GM19397 (cell line): ENCODE measurements at regions not wholly inside any gene's neighbourhood (a gene's known extent, or its start where the extent isn't known, plus 50 kb on each side); places are given as distances from the start of the nearest gene placed in this dataset.

Experiments used
- ATAC-seq: cut with Tn5 transposase; IDR thresholded peaks from one replicate; pipeline ENCODE4 v1.9.1; 2021; ENCODE audit warnings: mild to moderate bottlenecking, moderate library complexity; ENCODE audit not compliant: unreplicated experiment

GRCh38 chr13:106354961-106355360 is 180.5 kb downstream of the EFNB2 start:
- no peak for ATAC-seq

DNA sequence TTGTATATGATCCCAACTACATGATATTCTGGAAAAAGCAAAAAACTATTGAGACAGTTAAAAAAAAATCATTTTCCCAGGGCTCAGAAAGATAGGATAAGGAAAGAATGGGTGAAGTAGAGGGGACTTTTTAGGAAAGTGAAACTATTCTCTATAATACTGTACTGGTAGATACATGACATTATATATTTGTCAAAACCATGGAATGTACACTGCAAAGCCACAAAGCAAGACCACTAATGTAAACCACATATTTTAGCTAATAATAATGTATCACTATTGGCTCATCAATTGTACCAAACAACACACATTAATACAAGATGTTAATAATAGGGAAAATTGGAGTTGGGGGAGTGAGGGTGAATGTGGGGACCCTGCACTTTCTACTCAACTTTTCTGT is 182.6 kb downstream of the EFNB2 start:
- ATAC-seq: no peak

GRCh38 chr13:106351251-106351650 is 184.2 kb downstream of the EFNB2 start:
- no peak for ATAC-seq

GRCh38 chr13:106350208-106350607 is 185.3 kb downstream of the EFNB2 start:
- no peak for ATAC-seq

- ATAC-seq: no peak
These were observed 186.2 kb downstream of the EFNB2 start for GRCh38 chr13:106349080-106349931.

- ATAC-seq: no peak
These were observed 187.2 kb downstream of the EFNB2 start for GRCh38 chr13:106348075-106348840.

GRCh38 chr13:106344342-106344741 is 191.1 kb downstream of the EFNB2 start:
- no peak for ATAC-seq

DNA sequence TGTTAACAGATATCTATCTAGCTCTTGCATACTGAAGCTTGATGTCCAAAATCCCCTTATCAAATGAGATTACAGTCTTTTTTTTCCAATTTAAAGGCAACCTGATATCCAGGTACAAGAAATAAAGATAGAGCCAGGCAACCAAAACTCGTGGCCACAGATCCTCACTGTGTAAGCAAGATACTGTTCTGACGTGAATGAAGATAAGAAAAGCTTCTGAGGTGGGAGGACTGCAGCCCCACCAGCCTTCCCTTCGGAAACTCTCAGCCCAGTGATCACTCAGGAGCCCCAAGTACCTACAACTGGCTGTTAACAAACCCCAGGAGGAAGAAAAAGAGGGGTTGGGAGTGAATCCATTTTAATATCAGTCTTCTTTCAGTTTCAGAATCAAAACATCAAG is 191.6 kb downstream of the EFNB2 start:
- ATAC-seq: no peak

DNA sequence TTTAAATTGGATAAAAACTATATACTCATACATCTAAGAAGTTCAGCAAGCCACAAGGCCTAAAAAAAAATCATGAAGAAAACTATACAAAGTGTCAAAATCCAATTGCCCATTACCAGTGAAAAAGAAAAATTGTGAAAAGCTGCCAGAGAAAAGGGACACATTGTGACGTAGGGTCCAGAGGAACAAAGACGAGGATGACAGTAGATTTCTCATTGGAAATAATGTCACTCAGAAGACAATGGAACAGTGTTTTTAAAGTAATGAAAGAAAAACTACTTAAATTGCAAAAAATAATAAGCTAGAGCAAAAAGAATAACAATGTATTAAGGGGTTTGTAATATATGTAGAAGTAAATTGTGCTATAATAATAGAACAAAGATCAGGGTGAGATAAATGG is 195.2 kb downstream of the EFNB2 start:
- ATAC-seq: no peak

DNA sequence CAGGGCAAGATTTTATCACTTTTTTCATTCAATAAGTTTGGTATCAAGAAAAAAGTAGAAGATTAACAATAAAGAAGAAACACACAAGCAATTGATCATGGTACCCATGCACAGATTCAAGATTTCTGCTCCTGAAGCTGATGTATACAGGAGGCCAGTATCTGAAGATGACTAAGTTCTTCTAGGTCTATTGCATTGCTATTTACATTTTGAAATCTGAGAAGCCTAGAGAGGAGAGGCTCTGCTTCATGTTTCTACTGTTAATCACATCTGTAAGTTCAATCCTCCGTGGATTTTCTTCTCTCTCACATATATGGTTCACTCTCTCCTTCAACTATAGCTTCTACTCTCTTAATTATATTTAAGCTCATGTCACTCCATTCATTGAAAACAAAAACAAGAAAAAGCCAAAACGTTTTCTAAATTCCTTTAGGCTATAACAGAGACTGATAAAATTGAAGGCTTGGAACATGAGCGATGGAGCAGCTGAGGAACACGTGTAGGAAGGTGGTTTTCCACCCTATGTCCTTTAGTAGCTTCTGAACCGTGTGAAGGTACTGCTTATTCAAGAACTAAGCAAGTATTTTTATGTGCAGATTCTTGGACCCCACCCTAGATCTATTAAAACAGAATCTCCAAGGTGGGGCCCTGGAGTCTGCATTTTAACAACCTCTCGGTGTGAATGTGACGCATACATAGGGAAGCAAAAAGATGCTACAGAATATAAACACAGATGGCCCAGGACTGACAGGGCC is 198.2 kb downstream of the EFNB2 start:
- no peak for ATAC-seq

GRCh38 chr13:106336668-106337067 is 198.8 kb downstream of the EFNB2 start:
- no peak for ATAC-seq

DNA sequence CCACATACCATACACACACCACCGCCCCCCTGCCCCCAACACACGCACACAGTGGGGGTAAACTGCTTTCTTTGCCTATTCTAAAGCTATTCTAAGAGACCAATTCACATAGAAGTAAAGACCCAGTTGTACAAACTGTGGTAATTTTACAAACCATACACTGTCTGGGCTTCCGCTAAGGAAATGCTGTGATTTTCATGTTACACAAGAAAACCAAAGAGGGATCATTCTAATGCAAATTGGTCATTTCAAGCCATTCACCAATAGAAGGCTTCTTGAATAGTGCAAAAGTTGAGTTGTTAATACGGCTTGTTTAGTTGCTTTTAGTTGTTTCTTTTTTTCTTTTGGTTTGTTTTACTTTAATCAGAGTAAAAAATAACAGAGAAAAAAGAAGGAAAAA is 202.8 kb downstream of the EFNB2 start:
- ATAC-seq: no peak

DNA sequence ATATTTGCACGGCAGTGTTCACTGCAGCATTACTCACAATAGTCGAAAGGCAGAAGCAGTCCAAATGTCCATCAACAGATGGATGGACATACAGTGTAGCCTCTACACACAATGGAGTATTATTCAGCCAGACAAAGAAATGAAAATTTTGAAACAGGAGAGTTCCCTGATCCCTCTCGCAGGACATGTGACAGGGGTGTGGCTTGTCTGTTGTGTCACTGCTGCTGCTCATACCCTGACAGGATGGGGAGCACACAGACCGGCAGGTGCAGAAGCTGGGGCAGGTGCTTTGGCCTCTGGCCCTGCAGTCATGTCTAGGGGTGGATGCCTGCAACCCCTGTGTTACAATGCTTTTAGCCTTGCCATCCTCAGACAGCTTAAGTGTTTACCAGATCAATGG is 204.3 kb downstream of the EFNB2 start:
- no peak for ATAC-seq

DNA sequence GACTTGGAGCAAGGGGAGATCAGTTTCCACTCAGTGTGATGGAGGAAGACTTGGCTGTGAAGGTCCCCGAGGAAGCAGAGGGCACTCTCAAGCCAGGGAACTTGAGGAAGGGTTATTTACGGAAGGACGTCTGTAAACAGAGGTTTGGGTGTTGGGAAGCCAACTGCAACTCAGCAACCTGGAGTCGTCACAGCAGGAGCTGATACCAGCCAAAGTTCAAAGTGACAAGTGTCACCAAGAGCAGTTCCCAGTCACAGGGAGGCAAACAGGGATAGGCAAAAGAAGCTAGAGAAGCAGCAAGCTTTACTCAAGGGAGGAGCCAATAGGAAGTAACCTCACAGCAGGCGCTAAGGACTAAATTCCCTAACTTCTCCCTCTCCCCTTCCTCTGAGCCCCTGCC is 205.5 kb downstream of the EFNB2 start:
- no peak for ATAC-seq

- ATAC-seq: no peak
These were observed 208.7 kb downstream of the EFNB2 start for GRCh38 chr13:106326751-106327150.

DNA sequence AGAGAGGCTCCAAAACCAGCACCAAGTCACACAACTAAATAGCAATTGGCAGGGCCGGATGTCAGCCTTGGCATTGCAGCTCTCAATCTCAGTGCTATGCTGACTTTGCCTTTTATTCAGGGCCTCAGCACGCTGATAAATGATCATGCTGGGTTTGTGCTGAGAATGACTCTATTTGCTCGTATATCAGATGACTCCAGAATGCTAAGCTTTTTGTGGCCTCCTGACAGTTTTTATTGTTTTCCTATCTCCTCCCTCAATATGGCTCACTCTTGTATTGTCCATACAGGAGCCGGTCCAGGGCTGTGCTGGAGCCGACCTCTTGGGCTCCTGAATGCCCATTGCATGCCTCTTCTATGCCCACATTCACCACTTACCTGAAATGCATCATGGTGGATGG is 211.0 kb downstream of the EFNB2 start:
- ATAC-seq: no peak

DNA sequence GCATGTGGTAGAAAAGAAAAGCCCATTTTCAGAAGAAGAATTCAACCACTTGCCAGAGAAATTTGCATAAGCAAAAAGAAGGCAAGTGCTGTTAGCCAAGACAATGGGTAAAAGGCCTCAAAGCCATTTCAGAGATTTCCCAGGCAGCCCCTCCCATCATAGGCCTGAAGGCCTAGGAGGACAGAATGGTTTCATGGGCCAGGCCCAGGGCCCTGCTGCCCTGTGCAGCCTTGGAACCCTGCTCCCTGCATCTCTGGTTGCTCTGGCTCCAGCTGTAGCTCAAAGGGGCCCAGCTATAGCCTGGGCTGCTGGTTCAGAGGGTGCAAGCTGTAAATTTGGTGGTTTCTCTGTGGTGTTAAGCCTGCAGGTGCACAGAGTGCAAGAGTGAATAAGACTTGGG is 212.8 kb downstream of the EFNB2 start:
- no peak for ATAC-seq

DNA sequence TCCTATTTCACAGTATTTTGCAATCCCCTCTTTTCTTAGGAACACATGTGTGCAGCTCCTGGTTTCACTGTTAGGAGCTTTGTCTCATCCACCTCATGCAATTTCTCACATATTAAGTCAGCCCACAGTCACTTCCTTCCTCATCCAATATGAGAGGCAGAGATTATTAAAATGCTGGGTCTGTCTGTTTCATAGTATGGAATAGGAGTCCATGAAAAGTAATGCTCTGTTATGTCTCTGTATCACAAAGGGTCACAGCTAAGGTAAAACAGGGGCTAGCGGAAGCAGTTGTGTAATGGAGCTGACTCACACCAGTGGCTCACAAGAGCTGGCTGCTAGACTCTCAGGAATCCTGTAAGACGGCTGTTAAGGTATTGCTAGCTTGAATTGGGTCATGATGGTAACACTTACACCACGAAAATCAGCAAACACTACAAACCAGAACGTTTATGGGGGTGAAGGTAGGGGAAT is 216.5 kb downstream of the EFNB2 start:
- no peak for ATAC-seq

- no peak for ATAC-seq
These were observed 221.0 kb downstream of the EFNB2 start for GRCh38 chr13:106314417-106314816.

DNA sequence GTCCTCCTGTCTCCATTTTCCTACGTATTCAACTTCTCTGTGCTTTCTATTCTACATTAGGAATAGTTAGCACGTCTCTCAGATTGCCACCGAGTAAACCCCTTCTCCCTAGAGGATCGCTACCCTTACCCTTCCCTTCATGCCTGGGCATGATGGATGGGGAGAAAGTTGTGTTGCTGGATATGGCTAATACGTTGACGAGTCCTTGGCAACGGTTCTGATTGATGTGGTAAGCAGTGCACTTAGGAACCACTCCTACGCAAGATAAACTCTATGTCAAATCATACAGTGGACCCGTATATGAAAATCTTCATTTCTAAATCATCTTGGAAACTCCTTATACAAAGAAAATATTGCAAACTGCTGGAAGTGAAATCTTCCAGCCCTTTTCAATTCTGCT is 224.5 kb downstream of the EFNB2 start:
- ATAC-seq: no peak

- no peak for ATAC-seq
These were observed 225.1 kb downstream of the EFNB2 start for GRCh38 chr13:106310291-106310865.
